HPDE6-E6E7 (cell line): ENCODE measurements at regions not wholly inside any gene's neighbourhood (a gene's known extent, or its start where the extent isn't known, plus 50 kb on each side); places are given as distances from the start of the nearest gene placed in this dataset.

Source experiments
- DNase-seq: peaks from one replicate; pipeline ENCODE4 v3.0.0; 2011; ENCODE audit warnings: missing footprints; ENCODE audit errors: extremely low spot score

DNA sequence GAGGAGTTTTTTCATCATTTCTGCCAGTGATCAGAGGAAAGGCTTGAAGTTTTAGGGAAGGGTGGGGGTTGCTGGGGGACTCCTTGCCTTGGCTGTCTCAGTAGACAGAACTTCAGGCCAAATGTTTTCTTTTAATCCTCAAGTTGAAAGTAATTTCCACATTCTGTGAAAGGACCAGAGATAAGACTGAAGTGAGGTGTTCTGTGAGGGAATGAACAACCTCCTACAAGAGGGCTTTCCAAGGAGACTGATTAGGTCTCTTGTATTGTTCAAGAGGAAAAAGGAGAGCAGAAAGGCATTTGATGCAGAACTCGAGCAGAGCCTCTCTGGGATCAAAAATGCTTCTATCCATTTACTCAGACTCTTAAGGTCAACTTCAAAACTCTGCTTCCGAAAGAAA lies 282.1 kb upstream of the ATP10B start:
- DNase-seq = no peak

GRCh38 chr5:161115941-161116340 lies 263.9 kb upstream of the ATP10B start:
- DNase-seq = no peak

DNA sequence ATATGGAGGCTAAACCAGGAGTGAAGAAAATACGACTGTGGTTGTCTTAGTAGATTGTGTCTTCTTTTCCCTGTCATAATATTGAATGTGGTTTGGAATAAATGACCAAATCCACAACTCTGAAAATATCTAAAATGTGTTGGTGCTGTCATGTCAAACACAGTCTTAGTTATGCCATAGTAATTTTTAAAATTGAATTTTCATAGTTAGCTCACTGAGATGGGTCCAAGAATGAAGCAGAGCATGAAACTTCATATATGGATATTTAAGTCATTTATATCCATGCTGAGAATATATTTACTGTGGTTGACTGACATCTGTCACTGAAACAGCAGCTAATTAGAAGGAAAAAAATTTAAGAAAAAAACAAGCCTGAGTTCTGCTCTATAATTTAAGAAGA lies 260.4 kb upstream of the ATP10B start:
- no peak for DNase-seq

DNA sequence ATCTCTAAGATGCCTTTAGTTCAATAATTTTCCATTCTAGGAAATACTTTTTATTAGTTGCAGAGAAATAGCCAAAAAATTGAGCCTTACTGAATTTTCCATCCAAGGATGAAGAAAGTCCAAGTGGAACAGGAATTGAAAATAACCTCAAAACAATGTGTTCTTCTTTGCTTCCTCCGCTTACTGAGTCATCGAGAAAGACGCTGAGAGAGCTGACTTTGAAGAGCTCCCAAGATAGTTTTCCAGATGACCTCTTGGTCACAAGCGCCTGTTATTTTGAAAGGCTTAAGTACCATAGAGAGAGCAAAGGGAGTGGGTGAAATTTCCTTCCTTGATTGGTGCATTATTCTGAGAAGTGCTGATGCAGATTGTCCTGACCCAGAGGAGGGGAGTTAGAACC lies 253.5 kb upstream of the ATP10B start:
- no peak for DNase-seq

GRCh38 chr5:161098516-161098915 lies 246.5 kb upstream of the ATP10B start:
- DNase-seq = no peak

DNA sequence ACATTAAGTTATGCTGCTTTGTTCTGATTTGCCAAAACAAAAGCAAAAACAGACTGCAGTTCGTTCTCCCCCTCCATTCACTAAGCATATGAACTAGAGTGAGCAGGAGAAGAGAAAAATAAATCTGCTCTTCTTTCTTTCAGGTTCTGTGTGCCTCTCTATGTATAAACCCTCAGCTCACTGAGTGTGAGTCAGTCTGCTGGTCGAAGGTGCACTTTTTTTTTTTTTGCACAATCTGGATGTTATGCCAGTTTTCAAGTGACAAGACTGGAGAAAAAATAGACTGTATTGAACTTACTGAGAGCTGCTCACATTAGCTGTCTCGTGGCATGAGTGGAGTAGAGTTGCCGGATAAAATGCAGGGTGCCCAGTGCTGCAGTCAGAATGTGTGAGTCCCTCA lies 244.6 kb upstream of the ATP10B start:
- DNase-seq = no peak

GRCh38 chr5:161095953-161096352 lies 243.9 kb upstream of the ATP10B start:
- DNase-seq = no peak

GRCh38 chr5:161094411-161094810 lies 242.4 kb upstream of the ATP10B start:
- no peak for DNase-seq

- no peak for DNase-seq
Measured at GRCh38 chr5:161093100-161093499, 241.1 kb upstream of the ATP10B start.

DNA sequence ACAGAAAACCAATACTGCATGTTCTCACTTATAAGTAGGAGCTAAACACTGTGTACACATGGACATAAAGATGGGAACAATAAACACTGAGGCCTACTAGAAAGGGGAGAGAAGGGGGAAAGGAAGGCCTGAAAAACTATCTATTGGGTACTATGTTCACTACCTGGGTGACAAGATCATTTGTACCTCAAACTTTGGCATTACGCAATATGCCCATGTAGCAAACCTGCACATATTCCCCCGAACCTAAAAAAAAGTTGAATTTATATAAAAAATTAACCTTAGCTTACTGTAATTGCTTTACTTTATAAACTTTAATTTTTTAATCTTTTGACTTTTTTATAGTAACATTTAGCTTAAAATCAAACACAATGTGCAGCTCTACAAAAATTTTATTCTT lies 237.6 kb upstream of the ATP10B start:
- DNase-seq = no peak

GRCh38 chr5:161086461-161086860 lies 234.4 kb upstream of the ATP10B start:
- no peak for DNase-seq

GRCh38 chr5:161085056-161085455 lies 233.0 kb upstream of the ATP10B start:
- no peak for DNase-seq

DNA sequence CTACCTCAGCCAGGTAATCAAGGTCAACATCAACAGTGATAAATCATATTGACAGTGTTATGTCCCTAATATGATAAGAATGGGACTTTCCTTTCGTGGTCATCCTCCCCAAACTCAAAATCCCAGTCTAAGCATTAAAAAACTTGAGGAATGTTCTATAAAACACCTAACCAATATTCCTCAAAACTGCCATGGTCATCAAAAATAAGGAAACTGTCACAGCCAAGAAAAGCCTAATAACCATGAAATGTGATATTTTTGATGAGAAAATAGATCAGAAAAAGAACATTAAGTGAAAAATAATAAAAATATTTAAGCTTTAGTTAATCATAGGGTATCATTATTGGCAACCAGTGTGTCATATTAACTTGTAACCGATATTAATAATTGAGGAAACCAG lies 232.1 kb upstream of the ATP10B start:
- no peak for DNase-seq

DNA sequence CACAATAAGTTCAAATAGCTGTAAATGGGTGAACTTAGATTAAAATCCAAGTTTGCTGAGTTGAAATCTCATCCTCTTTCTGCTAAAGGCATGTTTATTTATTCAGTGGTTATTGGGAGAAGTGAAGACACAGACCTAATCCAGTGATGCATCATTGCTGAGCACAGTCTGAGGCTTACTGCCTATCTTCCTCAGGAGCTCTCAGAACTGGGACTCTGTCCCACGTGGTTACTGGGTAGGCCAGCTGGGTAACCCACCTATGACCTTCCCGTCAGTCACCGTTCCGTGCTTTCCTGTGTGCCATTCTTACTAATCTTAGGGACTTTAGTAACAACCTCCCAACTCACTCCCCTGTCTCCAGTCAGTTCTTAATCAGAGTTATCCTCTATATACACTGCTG lies 226.8 kb upstream of the ATP10B start:
- DNase-seq = no peak

- no peak for DNase-seq
Measured at GRCh38 chr5:161077936-161078545, 226.0 kb upstream of the ATP10B start.

DNA sequence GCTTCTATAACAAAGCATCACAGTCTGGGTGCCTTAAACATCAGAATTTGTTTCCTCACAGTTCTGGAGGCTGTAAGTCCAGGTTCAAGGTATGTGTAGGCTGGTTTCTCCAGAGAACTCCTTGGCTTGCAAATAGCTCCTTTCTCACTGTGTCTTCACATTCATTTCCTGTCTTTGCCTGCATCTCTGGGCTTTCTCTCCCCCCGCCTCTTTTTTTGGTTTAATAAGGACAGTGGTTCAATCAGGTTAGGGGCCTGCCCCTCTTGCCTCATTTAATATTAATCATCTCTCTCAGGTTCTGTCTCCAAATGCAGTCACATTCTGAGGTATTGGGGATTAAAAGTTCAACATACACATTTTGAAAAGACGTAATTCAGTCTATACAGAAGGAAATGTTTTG lies 225.5 kb upstream of the ATP10B start:
- no peak for DNase-seq

DNA sequence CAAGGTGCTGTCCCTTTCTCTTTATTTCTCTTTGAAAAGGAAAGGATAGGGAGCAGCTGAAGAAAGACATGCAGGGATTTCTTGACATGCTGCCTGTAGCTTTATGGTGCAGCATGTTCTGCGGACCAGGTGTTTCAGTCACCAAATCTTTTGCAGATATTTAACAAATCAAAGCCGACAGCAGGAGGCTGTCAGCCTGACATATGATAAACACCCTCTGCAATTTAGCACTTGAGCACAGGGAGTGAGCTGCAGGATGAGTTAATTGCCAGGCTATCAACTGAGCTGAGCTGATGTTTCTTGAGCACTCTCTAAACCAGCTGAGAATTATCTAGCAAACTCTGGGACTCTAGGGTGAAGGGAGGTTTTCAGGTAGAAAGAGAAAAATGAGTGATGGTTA lies 212.8 kb upstream of the ATP10B start:
- DNase-seq = no peak

- no peak for DNase-seq
Measured at GRCh38 chr5:161064297-161064696, 212.3 kb upstream of the ATP10B start.

DNA sequence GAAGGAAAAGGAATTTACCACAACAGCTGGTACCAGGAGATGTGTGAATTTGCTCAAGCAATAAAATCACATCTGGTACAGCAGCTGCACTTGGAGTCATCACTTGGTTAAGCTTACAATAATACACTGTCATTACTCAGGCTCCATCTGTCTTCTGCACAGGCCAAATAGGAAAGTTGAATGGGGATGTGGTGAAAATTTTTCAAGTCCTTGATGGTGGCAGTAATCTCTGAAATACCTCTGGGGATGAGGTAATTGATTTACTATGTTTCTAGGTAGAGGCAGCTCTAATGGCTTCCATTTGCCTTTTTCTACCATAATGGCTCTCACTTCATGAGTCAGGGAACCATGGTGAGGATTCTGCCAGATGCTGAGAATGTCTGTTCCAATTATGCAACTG lies 206.8 kb upstream of the ATP10B start:
- no peak for DNase-seq

- no peak for DNase-seq
Measured at GRCh38 chr5:161051920-161052500, 200.0 kb upstream of the ATP10B start.

GRCh38 chr5:161047024-161047423 lies 195.0 kb upstream of the ATP10B start:
- DNase-seq = no peak

- no peak for DNase-seq
Measured at GRCh38 chr5:161042862-161043261, 190.9 kb upstream of the ATP10B start.

- no peak for DNase-seq
Measured at GRCh38 chr5:161042443-161042842, 190.4 kb upstream of the ATP10B start.

- no peak for DNase-seq
Measured at GRCh38 chr5:161040818-161041217, 188.8 kb upstream of the ATP10B start.
